ENCODE measurements at regions not wholly inside any gene's neighbourhood (a gene's known extent, or its start where the extent isn't known, plus 50 kb on each side); places are given as distances from the start of the nearest gene placed in this dataset.

DNA sequence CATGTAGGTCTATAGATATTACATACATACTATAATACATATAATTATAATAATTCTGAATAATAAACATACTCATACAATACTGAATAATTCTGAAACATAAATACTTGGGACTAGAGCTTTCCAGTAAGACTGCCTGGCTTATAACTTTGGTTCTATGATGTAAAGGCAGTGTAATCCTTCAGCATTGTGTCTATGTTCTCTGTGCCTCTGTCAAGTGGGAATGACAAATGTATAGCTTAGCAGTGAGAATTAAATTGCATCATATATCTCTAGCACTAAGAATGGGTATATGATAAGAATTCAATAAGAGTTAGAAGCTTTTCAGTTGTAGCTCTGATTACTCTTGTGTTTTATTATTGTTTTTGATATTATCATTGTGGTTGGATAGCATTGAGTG, 1469.3 kb downstream of the CDH8 start:
- H3K27me3 ChIP-seq (ENCODE audit: control insufficient read depth, insufficient read depth, low read length) = no peaks in the 10 kb centered on the region
- H3K36me3 ChIP-seq (ENCODE audit: control insufficient read depth, insufficient read depth, low read length) = no peaks in the 10 kb centered on the region
- FAIRE-seq = no peak
- no peak for DNase-seq (ENCODE audit: low read depth)
- no peak overlapping the region for H3K4me3 ChIP-seq (ENCODE audit: low read depth, low read length)
- TF ChIP-seq, protein P1, sequence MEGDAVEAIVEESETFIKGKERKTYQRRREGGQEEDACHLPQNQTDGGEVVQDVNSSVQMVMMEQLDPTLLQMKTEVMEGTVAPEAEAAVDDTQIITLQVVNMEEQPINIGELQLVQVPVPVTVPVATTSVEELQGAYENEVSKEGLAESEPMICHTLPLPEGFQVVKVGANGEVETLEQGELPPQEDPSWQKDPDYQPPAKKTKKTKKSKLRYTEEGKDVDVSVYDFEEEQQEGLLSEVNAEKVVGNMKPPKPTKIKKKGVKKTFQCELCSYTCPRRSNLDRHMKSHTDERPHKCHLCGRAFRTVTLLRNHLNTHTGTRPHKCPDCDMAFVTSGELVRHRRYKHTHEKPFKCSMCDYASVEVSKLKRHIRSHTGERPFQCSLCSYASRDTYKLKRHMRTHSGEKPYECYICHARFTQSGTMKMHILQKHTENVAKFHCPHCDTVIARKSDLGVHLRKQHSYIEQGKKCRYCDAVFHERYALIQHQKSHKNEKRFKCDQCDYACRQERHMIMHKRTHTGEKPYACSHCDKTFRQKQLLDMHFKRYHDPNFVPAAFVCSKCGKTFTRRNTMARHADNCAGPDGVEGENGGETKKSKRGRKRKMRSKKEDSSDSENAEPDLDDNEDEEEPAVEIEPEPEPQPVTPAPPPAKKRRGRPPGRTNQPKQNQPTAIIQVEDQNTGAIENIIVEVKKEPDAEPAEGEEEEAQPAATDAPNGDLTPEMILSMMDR (IDR thresholded peaks at IDR 0.05; ENCODE audit: insufficient read depth, low read length, severe bottlenecking) = no peak

DNA sequence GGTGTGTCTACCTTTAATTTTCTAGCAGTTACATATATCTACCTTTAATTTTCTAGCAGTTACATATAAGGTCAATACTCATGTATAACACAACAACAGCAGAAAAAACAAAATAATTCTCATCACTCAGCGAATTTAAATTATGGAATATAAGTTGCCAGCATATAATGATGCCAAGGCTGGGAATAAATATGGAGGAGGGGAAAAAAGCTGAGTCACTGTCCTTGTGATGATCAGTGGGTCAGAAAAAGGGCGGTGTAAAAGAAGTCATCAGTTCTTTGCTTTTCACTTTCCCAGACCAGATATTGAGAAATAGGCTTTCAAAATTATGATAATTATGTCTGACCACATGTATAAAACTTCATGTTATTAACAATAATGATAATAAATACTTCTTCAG, 1471.7 kb downstream of the CDH8 start:
- TF ChIP-seq, protein P1 (IDR thresholded peaks at IDR 0.05; ENCODE audit: insufficient read depth, low read length, severe bottlenecking) = no peak
- Histone ChIP-seq H3K36me3 (ENCODE audit: control insufficient read depth, insufficient read depth, low read length) (no peaks in the 10 kb centered on the region), H3K4me3 (ENCODE audit: low read depth, low read length) (no peak overlapping the region), H3K27me3 (ENCODE audit: control insufficient read depth, insufficient read depth, low read length) (no peaks in the 10 kb centered on the region)
- FAIRE-seq = no peak
- no peak for DNase-seq (ENCODE audit: low read depth)

DNA sequence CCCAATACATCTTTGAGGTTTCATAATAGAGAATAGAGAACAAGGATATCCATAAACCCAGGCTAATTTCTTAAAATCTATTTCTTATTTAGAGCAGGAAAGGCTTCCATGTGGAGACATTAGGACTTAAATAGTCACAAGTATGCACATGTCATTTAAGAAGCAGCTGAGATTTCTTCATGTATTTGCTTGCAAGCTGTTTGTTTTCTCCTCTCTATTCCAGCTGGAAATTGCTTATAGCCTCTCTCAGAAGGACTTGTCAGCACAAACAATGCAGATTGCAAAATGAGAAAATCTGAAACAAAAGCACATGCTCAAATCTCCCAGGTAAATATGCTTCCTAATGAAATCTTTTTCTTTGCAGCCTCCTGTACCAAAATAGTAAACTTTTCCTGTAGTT, 1473.1 kb downstream of the CDH8 start:
- Histone ChIP-seq H3K36me3 (ENCODE audit: control insufficient read depth, insufficient read depth, low read length) (no peaks in the 10 kb centered on the region), H3K27me3 (ENCODE audit: control insufficient read depth, insufficient read depth, low read length) (no peaks in the 10 kb centered on the region), H3K4me3 (ENCODE audit: low read depth, low read length) (no peak overlapping the region)
- TF ChIP-seq, protein P1 (IDR thresholded peaks at IDR 0.05; ENCODE audit: insufficient read depth, low read length, severe bottlenecking) = no peak
- FAIRE-seq = no peak
- DNase-seq (ENCODE audit: low read depth) = no peak

DNA sequence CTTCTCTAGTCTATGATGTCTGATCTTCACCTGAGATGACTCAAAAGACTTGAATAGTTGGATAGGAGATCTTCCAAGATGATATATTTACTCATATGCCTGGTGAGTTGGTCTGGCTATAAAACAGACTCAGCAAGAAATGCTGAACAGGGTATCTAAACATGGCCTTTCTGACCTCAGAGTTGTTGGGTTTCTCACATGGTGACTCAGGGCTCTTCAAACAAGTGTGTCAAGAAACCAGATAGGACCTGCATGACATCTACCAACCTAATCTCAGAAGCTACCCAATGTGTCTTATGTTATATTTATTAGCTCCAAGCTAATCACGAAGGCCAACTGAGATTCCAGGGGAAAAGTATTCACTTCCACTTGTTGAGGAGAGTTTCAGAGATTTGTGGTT, 1477.3 kb downstream of the CDH8 start:
- no peak for FAIRE-seq
- TF ChIP-seq, protein P1 (IDR thresholded peaks at IDR 0.05; ENCODE audit: insufficient read depth, low read length, severe bottlenecking) = no peak

DNA sequence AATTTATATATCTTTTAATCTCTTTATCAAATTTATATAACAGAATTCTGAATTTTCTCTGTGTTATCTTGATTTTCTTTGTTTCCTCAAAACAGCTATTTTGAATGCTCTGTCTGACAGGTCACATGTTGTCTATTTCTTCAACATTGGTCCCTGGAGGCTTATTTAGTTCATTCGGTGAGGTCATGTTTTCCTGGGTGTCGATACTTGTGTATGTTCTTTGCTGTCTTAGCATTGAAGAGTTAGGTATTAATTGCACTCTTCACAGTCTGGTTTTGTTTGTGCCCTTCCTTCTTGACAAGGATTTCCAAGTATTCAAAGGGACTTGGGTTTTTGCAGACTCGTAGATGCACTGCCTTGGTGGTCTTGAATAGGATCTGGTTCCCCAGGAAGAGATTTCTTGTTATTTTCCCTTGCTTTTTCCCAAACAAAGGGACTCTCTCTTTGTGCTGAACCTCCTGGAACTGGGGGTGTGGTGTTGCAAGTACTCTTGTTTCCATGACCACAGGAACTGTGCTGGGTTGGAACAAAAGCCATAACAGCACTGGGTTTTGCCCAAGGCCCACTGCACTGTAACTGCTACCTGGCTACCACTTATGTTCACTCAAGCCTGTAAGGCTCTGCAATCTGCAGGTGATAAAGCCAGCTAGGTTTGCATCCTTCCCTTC, 1483.0 kb downstream of the CDH8 start:
- H3K4me3 ChIP-seq (ENCODE audit: low read depth, low read length) = no peak overlapping the region
- TF ChIP-seq, protein P1 (IDR thresholded peaks at IDR 0.05; ENCODE audit: insufficient read depth, low read length, severe bottlenecking) = no peak
- no peaks in the 10 kb centered on the region for H3K36me3 ChIP-seq (ENCODE audit: control insufficient read depth, insufficient read depth, low read length)
- H3K27me3 ChIP-seq (ENCODE audit: control insufficient read depth, insufficient read depth, low read length) = no peaks in the 10 kb centered on the region
- FAIRE-seq (no peak), DNase-seq (ENCODE audit: low read depth) (no peak)

More for the DNA sequence above, 1477.3 kb downstream of the CDH8 start:
- Histone ChIP-seq H3K4me3 (ENCODE audit: low read depth, low read length) (no peak overlapping the region), H3K36me3 (ENCODE audit: control insufficient read depth, insufficient read depth, low read length) (no peaks in the 10 kb centered on the region), H3K27me3 (ENCODE audit: control insufficient read depth, insufficient read depth, low read length) (no peaks in the 10 kb centered on the region)
- no peak for DNase-seq (ENCODE audit: low read depth)

DNA sequence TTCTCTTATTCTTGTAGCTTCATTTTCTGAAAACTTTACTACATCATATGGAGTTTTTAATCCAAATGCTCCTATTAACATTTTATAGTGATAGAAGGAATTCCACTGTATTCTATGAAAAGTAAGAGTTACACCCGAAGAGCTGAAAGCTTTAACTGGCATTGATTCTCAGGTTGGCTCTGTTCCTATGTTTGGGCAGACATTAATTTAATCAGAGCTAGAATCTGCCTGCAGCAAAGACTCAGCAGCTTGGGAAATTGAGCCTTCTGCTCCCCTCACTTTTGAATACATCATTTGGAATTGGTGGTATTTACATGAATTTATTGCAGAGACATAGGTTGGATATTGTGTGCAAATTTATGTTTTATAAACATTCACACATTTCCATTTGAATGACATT, 1494.7 kb downstream of the CDH8 start:
- FAIRE-seq (no peak), DNase-seq (ENCODE audit: low read depth) (no peak)
- Histone ChIP-seq H3K36me3 (ENCODE audit: control insufficient read depth, insufficient read depth, low read length) (no peaks in the 10 kb centered on the region), H3K4me3 (ENCODE audit: low read depth, low read length) (no peak overlapping the region), H3K27me3 (ENCODE audit: control insufficient read depth, insufficient read depth, low read length) (no peaks in the 10 kb centered on the region)
- TF ChIP-seq, protein P1 (IDR thresholded peaks at IDR 0.05; ENCODE audit: insufficient read depth, low read length, severe bottlenecking) = no peak

Measured in bronchial epithelial cell (primary cell).